CD4-positive, alpha-beta T cell treated with Interleukin-10 for 1 hour (primary cell): ENCODE measurements at regions not wholly inside any gene's neighbourhood (a gene's known extent, or its start where the extent isn't known, plus 50 kb on each side); places are given as distances from the start of the nearest gene placed in this dataset.
"Not testable (repeated sequence)": the region's sequence is repeated elsewhere in the genome, so short reads cannot be mapped to it uniquely, and the experiment has no call there.

Experiments
- DNase-seq: peaks from one replicate; pipeline ENCODE4 v3.0.0-alpha.2; 2020

GRCh38 chr4:171521726-171522125, 291.5 kb upstream of the GALNTL6 start:
- DNase-seq, result no peak

DNA sequence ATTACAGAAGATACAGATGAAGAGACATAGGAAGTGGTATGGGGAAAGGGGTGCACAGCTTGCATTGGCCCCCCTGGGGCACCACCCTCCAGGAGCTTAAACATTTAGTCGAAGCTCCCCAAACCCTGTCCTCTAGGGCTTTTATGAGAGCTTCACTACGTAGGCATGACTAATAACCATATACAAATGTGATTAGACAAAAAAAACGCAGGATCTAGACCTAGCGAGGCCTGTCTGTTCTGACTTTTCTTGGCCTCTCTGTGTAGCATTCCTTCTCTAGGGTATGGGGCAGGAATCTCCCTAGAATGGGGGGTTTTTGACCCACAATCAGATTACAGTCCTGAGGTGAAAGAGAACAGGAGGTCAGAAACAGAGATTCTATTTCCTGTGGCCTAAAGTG, 293.7 kb upstream of the GALNTL6 start:
- no peak for DNase-seq

DNA sequence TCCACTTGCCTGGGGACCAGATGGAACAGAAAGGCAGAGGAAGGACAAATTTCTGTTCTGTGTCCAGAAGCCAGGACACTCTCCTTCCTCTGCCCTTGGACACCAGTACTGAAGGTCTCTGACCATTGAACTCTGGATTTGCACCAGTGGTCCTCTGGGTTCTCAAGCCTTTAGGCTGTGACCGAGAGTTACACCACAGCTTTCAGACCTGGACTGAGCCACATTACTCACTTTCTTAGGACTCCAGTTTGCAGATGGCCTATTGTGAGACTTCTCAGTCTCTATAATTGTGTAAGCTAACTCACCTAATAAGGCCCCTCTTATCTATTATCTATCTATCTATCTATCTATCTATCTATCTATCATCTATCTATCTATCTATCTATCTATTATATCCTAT, 295.3 kb upstream of the GALNTL6 start:
- no peak for DNase-seq

GRCh38 chr4:171516694-171517093, 296.5 kb upstream of the GALNTL6 start:
- no peak for DNase-seq

DNA sequence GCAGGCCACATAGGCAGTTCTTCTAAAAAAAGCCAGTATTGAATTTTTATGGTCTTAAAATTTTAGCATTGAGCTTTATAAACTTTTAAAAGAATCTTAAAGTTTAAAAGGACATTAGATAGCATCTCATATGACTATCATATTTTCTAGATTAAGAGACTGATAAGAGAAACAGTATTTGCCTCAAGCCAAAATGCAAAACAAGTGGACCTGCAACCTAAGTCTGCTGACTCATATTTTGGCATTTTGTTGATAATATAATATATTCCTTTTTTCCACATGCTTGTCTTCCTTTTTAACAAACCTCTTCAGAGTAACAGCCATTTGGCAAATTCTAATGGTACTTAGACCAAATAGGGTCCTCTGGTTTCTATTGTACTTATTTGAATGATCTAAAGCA, 328.5 kb upstream of the GALNTL6 start:
- DNase-seq, result no peak

GRCh38 chr4:171478181-171478580, 335.0 kb upstream of the GALNTL6 start:
- no peak for DNase-seq

DNA sequence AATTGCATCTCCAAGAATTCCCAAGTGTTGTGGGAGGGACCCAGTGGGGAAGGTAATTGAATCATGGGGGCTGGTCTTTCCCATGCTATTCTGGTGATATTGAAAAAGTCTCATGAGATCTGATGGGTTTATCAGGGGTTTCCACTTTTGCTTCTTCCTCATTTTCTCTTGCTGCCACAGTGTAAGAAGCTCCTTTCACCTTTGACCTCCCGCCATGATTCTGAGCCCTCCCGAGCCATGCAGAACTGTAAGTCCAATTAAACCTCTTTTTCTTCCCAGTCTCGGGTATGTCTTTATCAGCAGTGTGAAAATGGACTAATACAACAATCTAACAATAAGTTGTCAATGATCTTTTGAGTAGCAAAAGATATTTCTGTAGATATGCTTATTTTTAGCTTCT, 338.1 kb upstream of the GALNTL6 start:
- not testable (repeated sequence) for DNase-seq

DNA sequence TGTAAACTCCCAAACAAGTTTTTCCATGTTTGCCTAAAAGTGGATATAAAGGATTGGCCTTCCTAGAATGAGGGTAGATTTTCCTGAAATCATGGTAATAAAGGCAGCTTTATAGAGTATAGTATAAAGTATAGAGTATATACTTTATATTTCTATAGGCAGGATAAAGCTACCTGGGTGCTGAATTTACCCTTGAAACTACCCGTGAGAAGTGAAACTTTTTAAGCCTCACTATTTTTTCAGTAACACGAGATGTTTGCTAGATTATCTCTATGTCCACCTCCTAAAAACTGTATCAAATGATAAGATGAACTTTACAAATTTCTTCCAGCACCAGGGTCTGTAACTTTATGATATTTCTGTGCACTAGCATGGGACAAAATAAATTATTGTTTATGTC, 340.0 kb upstream of the GALNTL6 start:
- no peak for DNase-seq

DNA sequence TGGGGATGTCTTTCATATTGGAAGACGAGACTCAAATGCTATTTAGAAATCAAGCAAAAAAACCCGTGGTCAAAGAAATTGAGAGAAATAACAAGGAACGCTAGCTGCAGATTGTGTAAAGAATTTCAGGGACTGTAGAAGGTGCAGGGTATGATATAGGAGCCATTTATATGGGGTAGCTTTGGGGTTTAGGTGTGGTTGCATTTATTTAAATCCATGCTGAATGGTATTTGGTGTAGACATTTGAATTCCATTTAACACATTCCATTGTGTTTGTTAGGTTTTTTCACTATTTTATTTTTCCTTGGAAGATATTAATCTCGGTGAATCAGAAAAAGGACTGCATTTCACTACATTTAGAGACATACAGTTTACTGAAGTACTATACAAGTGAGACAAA, 341.0 kb upstream of the GALNTL6 start:
- no peak for DNase-seq

- no peak for DNase-seq
Measured at GRCh38 chr4:171464499-171464898, 348.7 kb upstream of the GALNTL6 start.

DNA sequence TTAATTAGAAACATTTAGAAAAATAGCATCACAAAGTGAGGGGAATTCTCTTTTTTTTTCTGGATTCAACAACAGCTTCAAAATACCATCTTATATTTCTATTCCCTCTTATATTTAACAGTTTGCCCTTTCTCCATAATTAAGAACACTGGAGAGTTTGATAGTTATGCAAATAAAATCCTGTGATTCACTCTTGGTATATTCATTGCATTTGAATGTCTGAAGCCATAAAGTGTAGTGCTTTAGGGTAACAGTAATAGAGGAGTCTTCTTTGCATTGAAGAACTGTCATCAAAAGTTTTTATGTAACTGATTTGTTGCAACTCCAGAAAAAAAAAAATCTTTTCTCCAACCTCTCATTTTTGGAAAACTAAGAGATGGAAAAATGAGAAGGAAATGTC, 352.0 kb upstream of the GALNTL6 start:
- DNase-seq, result no peak

GRCh38 chr4:171448919-171449481, 364.2 kb upstream of the GALNTL6 start:
- no peak for DNase-seq

GRCh38 chr4:171448358-171448757, 364.8 kb upstream of the GALNTL6 start:
- no peak for DNase-seq

GRCh38 chr4:171441300-171441941, 371.8 kb upstream of the GALNTL6 start:
- no peak for DNase-seq

GRCh38 chr4:171433674-171434073, 379.5 kb upstream of the GALNTL6 start:
- DNase-seq, result no peak

DNA sequence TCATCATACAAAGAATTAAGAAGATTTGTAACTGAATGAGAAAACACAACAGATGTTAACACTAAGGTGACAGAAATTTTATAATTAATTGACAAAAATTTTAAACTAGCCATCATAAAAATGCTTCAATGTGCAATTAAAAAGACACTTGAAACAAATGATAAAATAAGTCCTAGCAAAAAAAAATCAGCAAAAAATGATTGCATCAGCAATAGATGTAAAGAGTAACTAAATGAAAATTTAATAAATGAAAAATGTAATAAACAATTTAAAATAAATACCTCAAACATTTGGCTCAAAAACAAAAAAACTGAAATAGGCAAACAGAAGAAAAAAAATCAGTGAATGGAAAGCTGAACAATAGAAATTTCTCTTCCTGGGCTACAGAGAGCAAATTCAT, 380.7 kb upstream of the GALNTL6 start:
- no peak for DNase-seq

DNA sequence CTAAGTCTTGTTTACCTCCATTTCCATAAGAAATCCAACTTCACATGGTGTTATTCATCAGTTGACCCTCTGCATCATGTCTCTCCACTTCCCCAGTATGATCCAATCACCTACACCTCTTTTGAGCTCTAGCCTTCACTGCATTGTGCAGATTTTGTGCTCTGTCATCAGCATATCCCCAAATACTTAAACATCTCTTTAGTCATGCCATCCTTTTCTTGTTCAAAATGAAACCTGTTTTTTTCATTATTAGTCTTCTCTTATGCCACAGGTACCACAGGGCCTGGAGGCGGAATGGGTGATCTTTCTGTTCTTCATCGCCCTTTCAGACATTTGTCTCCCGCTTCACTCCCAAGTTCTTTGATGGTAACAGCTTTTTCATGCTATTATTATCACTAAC, 382.7 kb upstream of the GALNTL6 start:
- no peak for DNase-seq

GRCh38 chr4:171397175-171397574, 416.0 kb upstream of the GALNTL6 start:
- no peak for DNase-seq

DNA sequence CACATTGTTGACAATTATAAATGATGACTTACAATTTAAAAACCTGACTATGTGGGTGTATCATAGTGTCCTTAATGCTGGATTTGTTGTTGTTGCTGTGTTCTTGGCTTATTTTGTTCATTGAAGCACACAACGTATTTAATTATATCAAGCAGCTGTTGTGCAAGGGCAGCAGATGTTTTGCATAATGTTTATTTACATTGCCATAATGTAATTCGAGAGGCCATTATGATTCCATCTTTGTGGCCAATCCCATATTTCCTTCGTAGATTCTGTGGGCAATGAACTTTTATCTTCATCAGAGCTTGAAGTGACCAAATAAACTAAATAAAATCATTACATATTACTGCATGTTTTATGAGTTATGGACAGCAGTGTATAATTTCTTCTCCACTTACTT, 422.6 kb upstream of the GALNTL6 start:
- DNase-seq, result no peak

DNA sequence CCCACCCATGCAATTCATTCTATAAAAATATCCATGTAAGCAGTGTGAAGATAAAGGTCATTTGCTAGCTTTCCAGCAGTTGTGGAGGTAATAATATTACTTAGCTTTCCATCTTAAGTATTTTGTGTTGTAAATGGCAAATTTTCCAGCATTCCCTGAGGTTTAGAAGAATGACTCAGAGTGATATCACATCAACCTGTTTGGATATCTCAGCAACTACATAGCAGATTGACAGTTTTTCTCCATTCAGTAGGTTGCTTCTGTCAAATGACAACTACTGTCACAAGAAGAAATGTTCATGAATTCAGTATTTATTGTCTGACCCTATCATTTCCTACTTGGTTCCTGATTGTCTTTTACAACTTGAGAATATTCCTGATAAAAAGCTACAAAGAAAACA, 434.9 kb upstream of the GALNTL6 start:
- DNase-seq, result no peak

- DNase-seq, result no peak
Measured at GRCh38 chr4:171376724-171377123, 436.5 kb upstream of the GALNTL6 start.

DNA sequence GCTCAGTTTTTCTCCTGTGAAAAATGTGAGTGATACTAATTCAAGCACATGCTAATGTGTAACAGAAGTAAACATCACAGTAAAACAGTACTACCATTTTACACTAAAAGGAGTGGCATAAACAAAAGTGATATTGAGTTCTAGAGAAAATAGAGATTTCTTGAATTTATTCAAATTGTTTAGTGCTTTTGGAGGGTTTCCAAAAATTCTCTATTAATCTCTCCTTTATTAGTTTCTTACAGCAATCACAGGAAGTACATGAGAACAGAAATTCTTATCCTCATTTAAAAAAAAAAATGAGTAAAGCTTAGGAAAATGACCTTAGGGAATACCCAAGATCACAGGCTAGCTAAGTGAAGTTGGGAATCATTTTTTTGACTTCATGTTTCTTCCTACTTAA, 459.7 kb upstream of the GALNTL6 start:
- DNase-seq, result no peak

DNA sequence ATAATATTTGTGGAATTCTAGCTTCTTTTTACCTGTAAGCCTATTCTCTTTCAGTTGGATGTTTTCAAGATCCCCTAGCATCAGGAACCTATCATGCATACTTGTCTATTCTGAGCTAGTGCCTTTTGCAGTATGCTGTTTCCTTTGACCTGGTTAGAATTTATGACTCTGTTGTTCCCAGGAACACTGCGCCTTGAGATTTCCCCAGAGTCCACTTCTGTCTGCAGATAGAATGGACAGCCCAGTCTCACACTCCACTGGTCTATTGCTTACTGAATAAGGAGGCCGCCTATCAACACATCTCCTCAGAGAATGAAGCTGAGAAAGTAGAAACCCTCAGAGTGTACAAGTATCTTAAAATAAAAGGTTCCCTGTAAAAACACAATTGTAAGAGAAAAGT, 465.1 kb upstream of the GALNTL6 start:
- DNase-seq, result no peak

- no peak for DNase-seq
Measured at GRCh38 chr4:171342646-171343045, 470.6 kb upstream of the GALNTL6 start.

- no peak for DNase-seq
Measured at GRCh38 chr4:171340258-171340657, 472.9 kb upstream of the GALNTL6 start.
